SU-DHL-6 (cell line): ENCODE measurements at regions not wholly inside any gene's neighbourhood (a gene's known extent, or its start where the extent isn't known, plus 50 kb on each side); places are given as distances from the start of the nearest gene placed in this dataset.

Experiments
- EZH2phosphoT487 ChIP-seq: fragments of 200-600 bp; sonication (generic), shearing (Covaris generic); conservative IDR thresholded peaks from 2 replicates; pipeline ENCODE4 v1.6.1; 2018; ENCODE audit warnings: mild to moderate bottlenecking, antibody characterized with exemption, low read length, moderate library complexity, mixed read lengths
- TF ChIP-seq, protein P1 (sequence below): fragments of 200-600 bp; sonication (generic); IDR thresholded peaks from one replicate; pipeline ENCODE4 v1.5.1; 2017; ENCODE audit warnings: antibody characterized with exemption, mild to moderate bottlenecking, low read length, moderate library complexity; ENCODE audit not compliant: insufficient read depth, poor library complexity, severe bottlenecking

- TF ChIP-seq, protein P1, sequence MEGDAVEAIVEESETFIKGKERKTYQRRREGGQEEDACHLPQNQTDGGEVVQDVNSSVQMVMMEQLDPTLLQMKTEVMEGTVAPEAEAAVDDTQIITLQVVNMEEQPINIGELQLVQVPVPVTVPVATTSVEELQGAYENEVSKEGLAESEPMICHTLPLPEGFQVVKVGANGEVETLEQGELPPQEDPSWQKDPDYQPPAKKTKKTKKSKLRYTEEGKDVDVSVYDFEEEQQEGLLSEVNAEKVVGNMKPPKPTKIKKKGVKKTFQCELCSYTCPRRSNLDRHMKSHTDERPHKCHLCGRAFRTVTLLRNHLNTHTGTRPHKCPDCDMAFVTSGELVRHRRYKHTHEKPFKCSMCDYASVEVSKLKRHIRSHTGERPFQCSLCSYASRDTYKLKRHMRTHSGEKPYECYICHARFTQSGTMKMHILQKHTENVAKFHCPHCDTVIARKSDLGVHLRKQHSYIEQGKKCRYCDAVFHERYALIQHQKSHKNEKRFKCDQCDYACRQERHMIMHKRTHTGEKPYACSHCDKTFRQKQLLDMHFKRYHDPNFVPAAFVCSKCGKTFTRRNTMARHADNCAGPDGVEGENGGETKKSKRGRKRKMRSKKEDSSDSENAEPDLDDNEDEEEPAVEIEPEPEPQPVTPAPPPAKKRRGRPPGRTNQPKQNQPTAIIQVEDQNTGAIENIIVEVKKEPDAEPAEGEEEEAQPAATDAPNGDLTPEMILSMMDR = no peak
- TF ChIP-seq EZH2phosphoT487 = no peak
Measured at GRCh38 chr7:18312482-18312881, 183.1 kb upstream of the HDAC9 start.
